ENCODE measurements at regions not wholly inside any gene's neighbourhood (a gene's known extent, or its start where the extent isn't known, plus 50 kb on each side); places are given as distances from the start of the nearest gene placed in this dataset.
A peak's percentile ranks its signal among the peaks of the same experiment; 100 is the strongest.

- TF ChIP-seq CTCF (IDR thresholded peaks at IDR 0.05), result no peak
- H3K4me3 ChIP-seq, result no peak overlapping the region
- H3K27me3 ChIP-seq, result no peaks in the 10 kb centered on the region
- peak; percentile 47 for DNase-seq (ENCODE audit: low spot score)
- no peaks in the 10 kb centered on the region for H3K4me1 ChIP-seq
- no peaks in the 10 kb centered on the region for H3K36me3 ChIP-seq
- no peaks in the 10 kb centered on the region for H3K9me3 ChIP-seq
- no peak overlapping the region for H3K27ac ChIP-seq
Measured at GRCh38 chr6:2542858-2543218, 207.9 kb downstream of the MYLK4 start.

- Histone ChIP-seq H3K36me3 (no peaks in the 10 kb centered on the region), H3K27me3 (no peaks in the 10 kb centered on the region), H3K4me1 (no peaks in the 10 kb centered on the region), H3K4me3 (no peak overlapping the region), H3K9me3 (no peaks in the 10 kb centered on the region), H3K27ac (no peak overlapping the region)
- peak; percentile 16 for DNase-seq (ENCODE audit: low spot score)
- TF ChIP-seq CTCF (IDR thresholded peaks at IDR 0.05), result no peak
Measured at GRCh38 chr6:2542101-2542857, 208.4 kb downstream of the MYLK4 start.

GRCh38 chr6:2536451-2536850, 214.3 kb downstream of the MYLK4 start:
- H3K9me3 ChIP-seq, result peaks cover 0 to 8% of the 10 kb centered on the region in 2 donors
- H3K36me3 ChIP-seq, result no peaks in the 10 kb centered on the region
- no peak for DNase-seq (ENCODE audit: low spot score)
- no peaks in the 10 kb centered on the region for H3K27me3 ChIP-seq
- H3K4me1 ChIP-seq, result no peaks in the 10 kb centered on the region
- H3K27ac ChIP-seq, result no peak overlapping the region
- no peak overlapping the region for H3K4me3 ChIP-seq
- TF ChIP-seq CTCF (IDR thresholded peaks at IDR 0.05), result no peak

- no peak overlapping the region for H3K27ac ChIP-seq
- no peak for TF ChIP-seq CTCF (IDR thresholded peaks at IDR 0.05)
- H3K9me3 ChIP-seq, result peaks cover 0 to 8% of the 10 kb centered on the region in 2 donors
- H3K36me3 ChIP-seq, result no peaks in the 10 kb centered on the region
- H3K4me3 ChIP-seq, result no peak overlapping the region
- H3K4me1 ChIP-seq, result no peaks in the 10 kb centered on the region
- H3K27me3 ChIP-seq, result no peaks in the 10 kb centered on the region
- DNase-seq (ENCODE audit: low spot score), result no peak
Measured at GRCh38 chr6:2535506-2535905, 215.2 kb downstream of the MYLK4 start.

GRCh38 chr6:2534406-2535042, 216.2 kb downstream of the MYLK4 start:
- Histone ChIP-seq H3K9me3 (peaks cover 0 to 8% of the 10 kb centered on the region in 2 donors), H3K27me3 (no peaks in the 10 kb centered on the region), H3K27ac (no peak overlapping the region), H3K4me3 (no peak overlapping the region), H3K36me3 (no peaks in the 10 kb centered on the region), H3K4me1 (no peaks in the 10 kb centered on the region)
- no peak for DNase-seq (ENCODE audit: low spot score)
- no peak for TF ChIP-seq CTCF (IDR thresholded peaks at IDR 0.05)
